Fibroblast of lung (primary cell): ENCODE measurements at regions not wholly inside any gene's neighbourhood (a gene's known extent, or its start where the extent isn't known, plus 50 kb on each side); places are given as distances from the start of the nearest gene placed in this dataset.

Experiments used
- CTCF ChIP-seq, 2 donors: IDR thresholded peaks in 1 of 2; conservative IDR thresholded peaks in 1 of 2; 1 replicate in 1 of 2; 2 replicates in 1 of 2; pipeline ENCODE4 v1.5.1; 2011 to 2012; ENCODE audit warnings: low read length in 2 of 2, control low read depth in 1 of 2, inconsistent platforms in 1 of 2, low read depth in 1 of 2, mild to moderate bottlenecking in 1 of 2
- EZH2 ChIP-seq: IDR thresholded peaks from 2 replicates; pipeline ENCODE4 v1.5.1; 2012; ENCODE audit warnings: low read length, control low read depth, mild to moderate bottlenecking; ENCODE audit errors: missing control alignments

- TF ChIP-seq CTCF (conservative IDR thresholded peaks at IDR 0.05 in 1 of 2, IDR thresholded peaks at IDR 0.05 in 1 of 2; ENCODE audit: low read depth in 1 of 2, low read length in 2 of 2) (no peak), EZH2 (no peak)
Observed at GRCh38 chr20:11120431-11120830, 446.6 kb upstream of the JAG1 start.
